GM18867 (cell line): ENCODE measurements at regions not wholly inside any gene's neighbourhood (a gene's known extent, or its start where the extent isn't known, plus 50 kb on each side); places are given as distances from the start of the nearest gene placed in this dataset.
"Not testable (repeated sequence)": the region's sequence is repeated elsewhere in the genome, so short reads cannot be mapped to it uniquely, and the experiment has no call there.

Experiments
- ATAC-seq: cut with Tn5 transposase; IDR thresholded peaks from one replicate; pipeline ENCODE4 v1.9.1; 2021; ENCODE audit warnings: mild to moderate bottlenecking, moderate library complexity; ENCODE audit not compliant: unreplicated experiment

GRCh38 chr13:76630629-76631230 is 255.5 kb downstream of the KCTD12 start:
- ATAC-seq = no peak

GRCh38 chr13:76622315-76623040 is 263.7 kb downstream of the KCTD12 start:
- ATAC-seq = no peak

GRCh38 chr13:76621705-76622104 is 264.5 kb downstream of the KCTD12 start:
- ATAC-seq = no peak

GRCh38 chr13:76620036-76620435 is 266.2 kb downstream of the KCTD12 start:
- no peak for ATAC-seq

GRCh38 chr13:76619631-76620030 is 266.6 kb downstream of the KCTD12 start:
- ATAC-seq = no peak

- no peak for ATAC-seq
These were observed 275.3 kb downstream of the KCTD12 start for GRCh38 chr13:76610819-76611415.

GRCh38 chr13:76609643-76610042 is 276.6 kb downstream of the KCTD12 start:
- ATAC-seq = no peak

- ATAC-seq = no peak
These were observed 278.3 kb downstream of the KCTD12 start for GRCh38 chr13:76607866-76608265.

- ATAC-seq = no peak
These were observed 286.1 kb downstream of the KCTD12 start for GRCh38 chr13:76600081-76600480.

GRCh38 chr13:76597868-76598267 is 288.3 kb downstream of the KCTD12 start:
- ATAC-seq = no peak

- ATAC-seq = no peak
These were observed 290.0 kb downstream of the KCTD12 start for GRCh38 chr13:76596216-76596615.

GRCh38 chr13:76594435-76594834 is 291.8 kb downstream of the KCTD12 start:
- ATAC-seq = no peak

GRCh38 chr13:76586842-76587241 is 299.4 kb downstream of the KCTD12 start:
- no peak for ATAC-seq

- ATAC-seq = no peak
These were observed 306.5 kb downstream of the KCTD12 start for GRCh38 chr13:76579701-76580100.

- ATAC-seq = not testable (repeated sequence)
These were observed 310.6 kb downstream of the KCTD12 start for GRCh38 chr13:76575634-76576033.

GRCh38 chr13:76570510-76570971 is 315.7 kb downstream of the KCTD12 start:
- no peak for ATAC-seq

GRCh38 chr13:76556627-76557026 is 329.6 kb downstream of the KCTD12 start:
- no peak for ATAC-seq

GRCh38 chr13:76552807-76553206 is 333.4 kb downstream of the KCTD12 start:
- no peak for ATAC-seq

GRCh38 chr13:76552041-76552772 is 334.0 kb downstream of the KCTD12 start:
- no peak for ATAC-seq

GRCh38 chr13:76542176-76542575 is 344.0 kb downstream of the KCTD12 start:
- ATAC-seq = no peak

- ATAC-seq = no peak
These were observed 348.2 kb downstream of the KCTD12 start for GRCh38 chr13:76538004-76538403.
